GM23338 (cell line): ENCODE measurements at regions not wholly inside any gene's neighbourhood (a gene's known extent, or its start where the extent isn't known, plus 50 kb on each side); places are given as distances from the start of the nearest gene placed in this dataset.
"Not testable (repeated sequence)": the region's sequence is repeated elsewhere in the genome, so short reads cannot be mapped to it uniquely, and the experiment has no call there.

Source experiments
- ATAC-seq: fragments of 200-7000 bp; cut with Tn5 transposase; 3 replicates; pipeline ENCODE4 v1.9.1; 2020
- DNase-seq: peaks from one replicate; pipeline ENCODE4 v3.0.0-alpha.2; 2015; ENCODE audit warnings: low spot score
- H2AFZ ChIP-seq: fragments of 200-600 bp; sonication (generic); 2 replicates; pipeline ENCODE4 v1.8.0; 2016; ENCODE audit warnings: antibody characterized with exemption, mild to moderate bottlenecking, moderate library complexity
- H3F3A ChIP-seq: fragments of 200-600 bp; sonication (generic); replicated peaks from 2 replicates; pipeline ENCODE4 v1.8.0; 2017; ENCODE audit warnings: antibody characterized with exemption, mixed run types, low read depth
- H3K27ac ChIP-seq: fragments of 200-600 bp; sonication (generic); 2 replicates; pipeline ENCODE4 v1.6.1; 2016; ENCODE audit warnings: low read depth
- H3K27me3 ChIP-seq: fragments of 200-600 bp; sonication (generic); 2 replicates; pipeline ENCODE4 v1.8.0; 2016; ENCODE audit warnings: mild to moderate bottlenecking, mixed run types, moderate library complexity; ENCODE audit not compliant: insufficient read depth
- H3K36me3 ChIP-seq: fragments of 200-600 bp; sonication (generic); 2 replicates; pipeline ENCODE4 v1.8.0; 2016; ENCODE audit warnings: mild to moderate bottlenecking; ENCODE audit not compliant: insufficient read depth
- H3K4me1 ChIP-seq: fragments of 200-600 bp; sonication (generic); 2 replicates; pipeline ENCODE4 v1.8.0; 2016; ENCODE audit warnings: mild to moderate bottlenecking, moderate library complexity; ENCODE audit not compliant: insufficient read depth
- H3K4me2 ChIP-seq: fragments of 200-600 bp; sonication (generic); 2 replicates; pipeline ENCODE4 v1.7.1; 2017; ENCODE audit warnings: mixed run types
- H3K4me3 ChIP-seq: fragments of 200-600 bp; sonication (generic); 2 replicates; pipeline ENCODE4 v1.6.1; 2016; ENCODE audit warnings: mixed run types
- H3K79me2 ChIP-seq: fragments of 200-600 bp; sonication (generic); replicated peaks from 2 replicates; pipeline ENCODE4 v1.8.0; 2017; ENCODE audit warnings: mild to moderate bottlenecking; ENCODE audit not compliant: insufficient read depth
- H3K9me2 ChIP-seq: fragments of 200-600 bp; sonication (generic); 2 replicates; pipeline ENCODE4 v1.8.0; 2017; ENCODE audit not compliant: insufficient read depth
- H4K20me1 ChIP-seq: fragments of 200-600 bp; sonication (generic); replicated peaks from 2 replicates; pipeline ENCODE4 v1.8.0; 2017; ENCODE audit warnings: mild to moderate bottlenecking; ENCODE audit not compliant: insufficient read depth
- H3K27ac Mint-ChIP-seq: 2 replicates; pipeline ENCODE4 v1.8.0; 2020; ENCODE audit warnings: inconsistent platforms, mild to moderate bottlenecking, moderate library complexity, mixed read lengths
- H3K27me3 Mint-ChIP-seq: 3 replicates; pipeline ENCODE4 v1.8.0; 2022; ENCODE audit warnings: low read depth, mild to moderate bottlenecking, moderate library complexity, mixed read lengths, inconsistent platforms; ENCODE audit not compliant: insufficient read depth, poor library complexity
- H3K36me3 Mint-ChIP-seq: 3 replicates; pipeline ENCODE4 v1.8.0; 2021; ENCODE audit warnings: low read depth, mild to moderate bottlenecking, inconsistent platforms, moderate library complexity, mixed read lengths
- H3K4me1 Mint-ChIP-seq: 3 replicates; pipeline ENCODE4 v1.8.0; 2020; ENCODE audit warnings: mild to moderate bottlenecking, inconsistent platforms, mixed read lengths
- H3K4me3 Mint-ChIP-seq: 3 replicates; pipeline ENCODE4 v1.8.0; 2021; ENCODE audit warnings: moderate library complexity, mild to moderate bottlenecking, inconsistent platforms, mixed read lengths
- H3K9me3 Mint-ChIP-seq: 3 replicates; pipeline ENCODE4 v1.8.0; 2020; ENCODE audit warnings: moderate library complexity, mild to moderate bottlenecking, inconsistent platforms, mixed read lengths
- POLR2AphosphoS5 ChIP-seq: IDR thresholded peaks from 2 replicates; pipeline ENCODE4 v1.6.1; 2016; ENCODE audit warnings: antibody characterized with exemption, low read depth
- STAT1 ChIP-seq: IDR thresholded peaks from one replicate; pipeline ENCODE4 v1.6.1; 2016; ENCODE audit warnings: antibody characterized with exemption; ENCODE audit not compliant: unreplicated experiment
- TF ChIP-seq, protein P1 (sequence below): fragments of 250-450 bp; sonication (Bioruptor Pico); IDR thresholded peaks from 2 replicates; pipeline ENCODE4 v1.5.0; 2020; ENCODE audit warnings: mild to moderate bottlenecking, moderate library complexity
- TF ChIP-seq, protein P2 (sequence below): IDR thresholded peaks from 2 replicates; pipeline ENCODE4 v1.6.1; 2016; ENCODE audit warnings: antibody characterized with exemption

DNA sequence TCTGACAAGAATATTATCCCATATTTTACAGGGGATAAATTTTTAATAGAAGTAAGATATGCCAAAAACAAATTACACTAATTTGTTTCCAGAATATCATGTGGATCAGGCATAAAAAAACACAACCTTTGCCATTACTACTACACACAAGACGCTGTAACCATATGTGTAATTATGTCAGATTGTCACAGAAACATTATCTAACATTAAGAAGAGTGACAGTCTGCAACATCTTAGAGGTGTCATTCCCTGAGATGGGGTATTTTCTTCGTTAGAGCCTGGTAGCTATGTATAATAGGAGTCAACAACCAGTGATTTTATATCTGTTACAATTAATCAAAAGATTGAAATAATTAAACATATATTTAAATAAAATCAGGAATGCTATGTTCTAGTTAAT is 518.9 kb downstream of the RERGL start (continued):
- TF ChIP-seq, protein P1, sequence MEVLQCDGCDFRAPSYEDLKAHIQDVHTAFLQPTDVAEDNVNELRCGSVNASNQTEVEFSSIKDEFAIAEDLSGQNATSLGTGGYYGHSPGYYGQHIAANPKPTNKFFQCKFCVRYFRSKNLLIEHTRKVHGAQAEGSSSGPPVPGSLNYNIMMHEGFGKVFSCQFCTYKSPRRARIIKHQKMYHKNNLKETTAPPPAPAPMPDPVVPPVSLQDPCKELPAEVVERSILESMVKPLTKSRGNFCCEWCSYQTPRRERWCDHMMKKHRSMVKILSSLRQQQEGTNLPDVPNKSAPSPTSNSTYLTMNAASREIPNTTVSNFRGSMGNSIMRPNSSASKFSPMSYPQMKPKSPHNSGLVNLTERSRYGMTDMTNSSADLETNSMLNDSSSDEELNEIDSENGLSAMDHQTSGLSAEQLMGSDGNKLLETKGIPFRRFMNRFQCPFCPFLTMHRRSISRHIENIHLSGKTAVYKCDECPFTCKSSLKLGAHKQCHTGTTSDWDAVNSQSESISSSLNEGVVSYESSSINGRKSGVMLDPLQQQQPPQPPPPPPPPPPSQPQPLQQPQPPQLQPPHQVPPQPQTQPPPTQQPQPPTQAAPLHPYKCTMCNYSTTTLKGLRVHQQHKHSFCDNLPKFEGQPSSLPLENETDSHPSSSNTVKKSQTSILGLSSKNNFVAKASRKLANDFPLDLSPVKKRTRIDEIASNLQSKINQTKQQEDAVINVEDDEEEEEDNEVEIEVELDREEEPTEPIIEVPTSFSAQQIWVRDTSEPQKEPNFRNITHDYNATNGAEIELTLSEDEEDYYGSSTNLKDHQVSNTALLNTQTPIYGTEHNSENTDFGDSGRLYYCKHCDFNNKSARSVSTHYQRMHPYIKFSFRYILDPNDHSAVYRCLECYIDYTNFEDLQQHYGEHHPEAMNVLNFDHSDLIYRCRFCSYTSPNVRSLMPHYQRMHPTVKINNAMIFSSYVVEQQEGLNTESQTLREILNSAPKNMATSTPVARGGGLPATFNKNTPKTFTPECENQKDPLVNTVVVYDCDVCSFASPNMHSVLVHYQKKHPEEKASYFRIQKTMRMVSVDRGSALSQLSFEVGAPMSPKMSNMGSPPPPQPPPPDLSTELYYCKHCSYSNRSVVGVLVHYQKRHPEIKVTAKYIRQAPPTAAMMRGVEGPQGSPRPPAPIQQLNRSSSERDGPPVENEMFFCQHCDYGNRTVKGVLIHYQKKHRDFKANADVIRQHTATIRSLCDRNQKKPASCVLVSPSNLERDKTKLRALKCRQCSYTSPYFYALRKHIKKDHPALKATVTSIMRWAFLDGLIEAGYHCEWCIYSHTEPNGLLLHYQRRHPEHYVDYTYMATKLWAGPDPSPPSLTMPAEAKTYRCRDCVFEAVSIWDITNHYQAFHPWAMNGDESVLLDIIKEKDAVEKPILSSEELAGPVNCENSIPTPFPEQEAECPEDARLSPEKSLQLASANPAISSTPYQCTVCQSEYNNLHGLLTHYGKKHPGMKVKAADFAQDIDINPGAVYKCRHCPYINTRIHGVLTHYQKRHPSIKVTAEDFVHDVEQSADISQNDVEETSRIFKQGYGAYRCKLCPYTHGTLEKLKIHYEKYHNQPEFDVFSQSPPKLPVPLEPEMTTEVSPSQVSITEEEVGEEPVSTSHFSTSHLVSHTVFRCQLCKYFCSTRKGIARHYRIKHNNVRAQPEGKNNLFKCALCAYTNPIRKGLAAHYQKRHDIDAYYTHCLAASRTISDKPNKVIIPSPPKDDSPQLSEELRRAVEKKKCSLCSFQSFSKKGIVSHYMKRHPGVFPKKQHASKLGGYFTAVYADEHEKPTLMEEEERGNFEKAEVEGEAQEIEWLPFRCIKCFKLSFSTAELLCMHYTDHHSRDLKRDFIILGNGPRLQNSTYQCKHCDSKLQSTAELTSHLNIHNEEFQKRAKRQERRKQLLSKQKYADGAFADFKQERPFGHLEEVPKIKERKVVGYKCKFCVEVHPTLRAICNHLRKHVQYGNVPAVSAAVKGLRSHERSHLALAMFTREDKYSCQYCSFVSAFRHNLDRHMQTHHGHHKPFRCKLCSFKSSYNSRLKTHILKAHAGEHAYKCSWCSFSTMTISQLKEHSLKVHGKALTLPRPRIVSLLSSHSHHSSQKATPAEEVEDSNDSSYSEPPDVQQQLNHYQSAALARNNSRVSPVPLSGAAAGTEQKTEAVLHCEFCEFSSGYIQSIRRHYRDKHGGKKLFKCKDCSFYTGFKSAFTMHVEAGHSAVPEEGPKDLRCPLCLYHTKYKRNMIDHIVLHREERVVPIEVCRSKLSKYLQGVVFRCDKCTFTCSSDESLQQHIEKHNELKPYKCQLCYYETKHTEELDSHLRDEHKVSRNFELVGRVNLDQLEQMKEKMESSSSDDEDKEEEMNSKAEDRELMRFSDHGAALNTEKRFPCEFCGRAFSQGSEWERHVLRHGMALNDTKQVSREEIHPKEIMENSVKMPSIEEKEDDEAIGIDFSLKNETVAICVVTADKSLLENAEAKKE: no peak

DNA sequence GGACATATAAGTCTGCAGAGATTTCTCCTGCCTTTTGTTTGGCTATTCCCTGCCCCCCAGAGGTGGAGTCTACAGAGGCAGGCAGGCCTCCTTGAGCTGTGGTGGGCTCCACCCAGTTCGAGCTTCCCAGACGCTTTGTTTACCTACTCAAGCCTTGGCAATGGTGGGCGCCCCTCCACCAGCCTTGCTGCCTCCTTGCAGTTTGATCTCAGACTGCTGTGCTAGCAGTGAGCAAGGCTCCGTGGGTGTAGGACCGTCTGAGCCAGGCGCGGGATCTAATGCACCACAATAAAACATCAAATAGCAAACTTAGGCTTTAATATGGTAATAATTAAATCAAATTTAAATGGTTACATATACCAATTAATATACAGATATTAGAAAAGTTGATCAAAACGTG is 525.4 kb downstream of the RERGL start:
- H3K27me3 ChIP-seq, ATAC-seq, H3K36me3 Mint-ChIP-seq, H3K4me2 ChIP-seq, H3F3A ChIP-seq, DNase-seq, H3K79me2 ChIP-seq, H3K4me3 Mint-ChIP-seq, H3K27me3 Mint-ChIP-seq, H3K36me3 ChIP-seq, H3K4me1 ChIP-seq, H3K4me1 Mint-ChIP-seq, H2AFZ ChIP-seq, H4K20me1 ChIP-seq, H3K27ac Mint-ChIP-seq, H3K9me2 ChIP-seq, H3K4me3 ChIP-seq, H3K27ac ChIP-seq: not testable (repeated sequence)
- peaks cover 20% of the 10 kb centered on the region for H3K9me3 Mint-ChIP-seq

DNA sequence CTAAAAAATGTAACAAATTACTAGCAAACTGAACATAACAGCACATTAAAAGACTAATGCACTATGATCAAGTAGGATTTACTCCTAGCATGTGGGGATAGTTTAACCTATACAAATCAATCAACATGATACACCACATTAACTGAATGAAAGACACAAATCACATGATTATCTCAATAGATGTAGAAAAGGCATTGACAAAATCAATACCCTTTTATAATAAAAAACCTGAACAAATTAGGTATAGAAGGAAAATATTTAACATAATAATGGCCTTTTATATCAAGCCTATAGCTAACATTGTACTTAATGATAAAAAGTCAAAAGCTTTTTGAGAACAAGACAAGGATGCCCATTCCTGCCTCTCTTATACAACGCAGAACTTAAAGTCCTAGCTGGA is 540.0 kb downstream of the RERGL start:
- H3K4me2 ChIP-seq: no peak overlapping the region
- no peaks in the 10 kb centered on the region for H3K4me1 ChIP-seq
- Mint-ChIP-seq H3K27ac (no peak overlapping the region), H3K4me3 (no peak overlapping the region), H3K36me3 (no peaks in the 10 kb centered on the region; the same call in 2 of the 3 replicates), H3K27me3 (no peaks in the 10 kb centered on the region), H3K4me1 (no peaks in the 10 kb centered on the region), H3K9me3 (no peaks in the 10 kb centered on the region)
- no peaks in the 10 kb centered on the region for H3K27me3 ChIP-seq
- no peaks in the 10 kb centered on the region for H3F3A ChIP-seq
- no peaks in the 10 kb centered on the region for H4K20me1 ChIP-seq
- DNase-seq (no peak), ATAC-seq (no peak)
- no peak overlapping the region for H3K4me3 ChIP-seq
- H3K27ac ChIP-seq: no peak overlapping the region
- 0 out of 2 replicates have a peak, but pooled peaks cover 12% of the 10 kb centered on the region for H3K9me2 ChIP-seq
- H2AFZ ChIP-seq: no peak overlapping the region
- no peaks in the 10 kb centered on the region for H3K36me3 ChIP-seq
- no peaks in the 10 kb centered on the region for H3K79me2 ChIP-seq
- TF ChIP-seq, protein P2, sequence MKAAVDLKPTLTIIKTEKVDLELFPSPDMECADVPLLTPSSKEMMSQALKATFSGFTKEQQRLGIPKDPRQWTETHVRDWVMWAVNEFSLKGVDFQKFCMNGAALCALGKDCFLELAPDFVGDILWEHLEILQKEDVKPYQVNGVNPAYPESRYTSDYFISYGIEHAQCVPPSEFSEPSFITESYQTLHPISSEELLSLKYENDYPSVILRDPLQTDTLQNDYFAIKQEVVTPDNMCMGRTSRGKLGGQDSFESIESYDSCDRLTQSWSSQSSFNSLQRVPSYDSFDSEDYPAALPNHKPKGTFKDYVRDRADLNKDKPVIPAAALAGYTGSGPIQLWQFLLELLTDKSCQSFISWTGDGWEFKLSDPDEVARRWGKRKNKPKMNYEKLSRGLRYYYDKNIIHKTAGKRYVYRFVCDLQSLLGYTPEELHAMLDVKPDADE: no peak
- TF ChIP-seq STAT1 (no peak), POLR2AphosphoS5 (no peak)
- TF ChIP-seq, protein P1: no peak
